Stomach (tissue), 4 donors: ENCODE measurements at regions not wholly inside any gene's neighbourhood (a gene's known extent, or its start where the extent isn't known, plus 50 kb on each side); places are given as distances from the start of the nearest gene placed in this dataset.

Experiments
- CTCF ChIP-seq, 7 experiments: fragments of 450-650 bp in 4 of 7; fragments of 200-600 bp in 3 of 7; sonication (generic) in 3 of 7; IDR thresholded peaks; one replicate each; pipeline ENCODE4 v1.5.1; 2016 to 2019; ENCODE audit warnings: antibody characterized with exemption in 7 of 7, control low read depth in 2 of 7, mild to moderate bottlenecking in 1 of 7
- POLR2A ChIP-seq, 4 donors: fragments of 450-650 bp; IDR thresholded peaks; one replicate each; pipeline ENCODE4 v1.6.1; 2016; ENCODE audit warnings: antibody characterized with exemption in 4 of 4, control low read depth in 2 of 4, mild to moderate bottlenecking in 1 of 4, moderate library complexity in 1 of 4
- POLR2AphosphoS5 ChIP-seq, 3 donors: sonication (generic); formaldehyde crosslinking; IDR thresholded peaks; one replicate each; pipeline ENCODE4 v1.6.1; 2016; ENCODE audit warnings: antibody characterized with exemption in 3 of 3

DNA sequence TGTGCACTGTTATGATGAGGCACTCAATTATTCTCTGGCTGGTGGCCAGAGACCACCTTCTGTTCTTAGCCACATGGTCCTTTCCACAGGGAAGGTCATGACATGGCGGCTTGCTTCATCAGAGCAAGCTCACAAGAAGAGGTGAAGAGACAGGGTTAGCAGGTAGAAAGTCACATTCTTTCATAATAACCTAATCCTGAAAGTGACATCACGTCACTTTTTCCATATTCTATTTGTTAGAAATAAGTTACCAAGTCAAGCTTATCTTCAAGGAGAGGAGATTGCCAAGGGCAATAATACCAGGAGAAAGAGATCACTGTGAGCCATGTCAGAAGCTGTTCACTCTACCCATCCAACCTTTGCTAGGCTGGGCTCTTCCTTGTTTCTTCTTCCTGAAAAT lies 139.4 kb downstream of the OSR1 start:
- no peak for TF ChIP-seq POLR2AphosphoS5 (IDR thresholded peaks at IDR 0.05)
- no peak for TF ChIP-seq POLR2A (IDR thresholded peaks at IDR 0.05)
- no peak for TF ChIP-seq CTCF (IDR thresholded peaks at IDR 0.05)
